ENCODE measurements at regions not wholly inside any gene's neighbourhood (a gene's known extent, or its start where the extent isn't known, plus 50 kb on each side); places are given as distances from the start of the nearest gene placed in this dataset.
"Not testable (repeated sequence)": the region's sequence is repeated elsewhere in the genome, so short reads cannot be mapped to it uniquely, and the experiment has no call there.

DNA sequence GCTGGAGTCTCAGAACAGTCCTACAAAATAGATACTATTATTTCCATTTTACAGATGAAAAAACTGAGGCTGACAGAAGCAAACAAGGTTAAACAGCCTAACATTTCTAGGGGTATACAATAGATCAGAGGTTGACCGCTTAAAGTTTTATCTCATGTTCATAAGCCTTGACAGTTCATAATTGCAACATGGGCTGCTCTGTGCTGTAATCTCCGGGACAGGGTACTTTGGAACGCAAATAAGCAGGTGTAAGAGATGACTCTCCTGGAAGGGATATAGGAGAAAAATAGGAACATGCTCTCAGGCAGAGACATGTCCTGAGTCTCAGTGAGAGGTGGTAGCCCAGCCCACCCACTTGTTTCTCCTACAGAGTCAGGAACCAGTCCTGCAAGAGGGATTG lies 72.8 kb upstream of the RBM19 start:
- 84% methylated on average over 3 of the region's 3 CpGs for WGBS
- no peak overlapping the region for H3K27ac ChIP-seq
- no peaks in the 10 kb centered on the region for H3K36me3 ChIP-seq
- no peak for TF ChIP-seq POLR2A (IDR thresholded peaks at IDR 0.05)
- TF ChIP-seq POLR2AphosphoS5 (IDR thresholded peaks at IDR 0.05): no peak
- TF ChIP-seq, protein P1, sequence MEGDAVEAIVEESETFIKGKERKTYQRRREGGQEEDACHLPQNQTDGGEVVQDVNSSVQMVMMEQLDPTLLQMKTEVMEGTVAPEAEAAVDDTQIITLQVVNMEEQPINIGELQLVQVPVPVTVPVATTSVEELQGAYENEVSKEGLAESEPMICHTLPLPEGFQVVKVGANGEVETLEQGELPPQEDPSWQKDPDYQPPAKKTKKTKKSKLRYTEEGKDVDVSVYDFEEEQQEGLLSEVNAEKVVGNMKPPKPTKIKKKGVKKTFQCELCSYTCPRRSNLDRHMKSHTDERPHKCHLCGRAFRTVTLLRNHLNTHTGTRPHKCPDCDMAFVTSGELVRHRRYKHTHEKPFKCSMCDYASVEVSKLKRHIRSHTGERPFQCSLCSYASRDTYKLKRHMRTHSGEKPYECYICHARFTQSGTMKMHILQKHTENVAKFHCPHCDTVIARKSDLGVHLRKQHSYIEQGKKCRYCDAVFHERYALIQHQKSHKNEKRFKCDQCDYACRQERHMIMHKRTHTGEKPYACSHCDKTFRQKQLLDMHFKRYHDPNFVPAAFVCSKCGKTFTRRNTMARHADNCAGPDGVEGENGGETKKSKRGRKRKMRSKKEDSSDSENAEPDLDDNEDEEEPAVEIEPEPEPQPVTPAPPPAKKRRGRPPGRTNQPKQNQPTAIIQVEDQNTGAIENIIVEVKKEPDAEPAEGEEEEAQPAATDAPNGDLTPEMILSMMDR (IDR thresholded peaks at IDR 0.05): no peak
- TF ChIP-seq EP300 (IDR thresholded peaks at IDR 0.05): no peak
- no peaks in the 10 kb centered on the region for H3K9me3 ChIP-seq
- peaks cover 38% of the 10 kb centered on the region for H3K27me3 ChIP-seq
- no peak for DNase-seq (ENCODE audit: low spot score in 2 of 2)
- H3K4me1 ChIP-seq: no peaks in the 10 kb centered on the region
- H3K4me3 ChIP-seq: no peak overlapping the region

DNA sequence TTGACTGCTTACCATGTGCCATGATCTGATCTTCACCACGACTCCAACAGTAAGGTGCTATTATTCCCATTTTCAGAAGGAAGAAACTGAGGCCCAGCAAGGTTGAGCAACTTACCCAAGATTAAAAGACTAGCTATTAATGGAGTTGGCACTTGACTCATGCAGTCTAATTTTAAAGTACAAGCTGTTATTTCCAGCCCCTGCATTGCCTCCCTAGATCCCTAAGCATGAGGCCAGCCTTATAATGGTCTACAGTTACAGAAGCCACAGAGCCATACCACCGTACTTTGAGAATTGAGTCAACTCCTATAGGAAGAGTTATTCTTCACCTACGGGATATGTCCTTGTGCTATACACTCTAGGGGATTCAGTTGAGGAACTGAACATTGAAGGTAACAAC lies 66.7 kb upstream of the RBM19 start:
- no peak for DNase-seq (ENCODE audit: low spot score in 2 of 2)
- Histone ChIP-seq H3K27ac (no peak overlapping the region), H3K4me1 (no peaks in the 10 kb centered on the region), H3K9me3 (no peaks in the 10 kb centered on the region), H3K36me3 (no peaks in the 10 kb centered on the region), H3K27me3 (peaks cover 29% of the 10 kb centered on the region), H3K4me3 (no peak overlapping the region)
- TF ChIP-seq, protein P1 (IDR thresholded peaks at IDR 0.05): no peak
- TF ChIP-seq POLR2AphosphoS5 (IDR thresholded peaks at IDR 0.05) (no peak), EP300 (IDR thresholded peaks at IDR 0.05) (no peak), POLR2A (IDR thresholded peaks at IDR 0.05) (no peak)
- WGBS: 91% methylated on average over 3 of the region's 3 CpGs

DNA sequence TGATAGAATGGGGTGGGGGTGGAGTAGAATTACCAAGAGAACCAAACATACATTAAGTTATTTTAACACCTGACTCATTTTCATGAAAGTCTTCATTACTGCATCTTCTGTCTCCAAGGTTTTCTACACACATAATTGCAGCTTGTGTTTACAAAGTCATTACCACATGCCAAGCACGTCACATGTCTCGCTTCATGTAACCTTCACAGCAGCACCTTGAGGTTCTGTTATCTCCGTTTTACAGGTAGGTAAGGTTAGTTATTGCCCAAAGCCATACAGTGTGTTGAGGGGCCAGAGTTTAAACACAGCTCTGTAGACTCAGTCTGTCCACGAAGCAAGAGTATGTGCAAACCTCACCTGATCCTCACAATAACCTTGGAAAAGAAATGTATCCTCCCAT lies 64.3 kb upstream of the RBM19 start:
- WGBS: 82% methylated on average over 4 of the region's 4 CpGs
- Histone ChIP-seq H3K36me3 (no peaks in the 10 kb centered on the region), H3K4me3 (no peak overlapping the region), H3K4me1 (no peaks in the 10 kb centered on the region), H3K27me3 (peaks cover 14% of the 10 kb centered on the region), H3K9me3 (no peaks in the 10 kb centered on the region), H3K27ac (no peak overlapping the region)
- TF ChIP-seq POLR2AphosphoS5 (IDR thresholded peaks at IDR 0.05) (no peak), POLR2A (IDR thresholded peaks at IDR 0.05) (no peak), EP300 (IDR thresholded peaks at IDR 0.05) (no peak)
- TF ChIP-seq, protein P1 (IDR thresholded peaks at IDR 0.05): no peak
- no peak for DNase-seq (ENCODE audit: low spot score in 2 of 2)

DNA sequence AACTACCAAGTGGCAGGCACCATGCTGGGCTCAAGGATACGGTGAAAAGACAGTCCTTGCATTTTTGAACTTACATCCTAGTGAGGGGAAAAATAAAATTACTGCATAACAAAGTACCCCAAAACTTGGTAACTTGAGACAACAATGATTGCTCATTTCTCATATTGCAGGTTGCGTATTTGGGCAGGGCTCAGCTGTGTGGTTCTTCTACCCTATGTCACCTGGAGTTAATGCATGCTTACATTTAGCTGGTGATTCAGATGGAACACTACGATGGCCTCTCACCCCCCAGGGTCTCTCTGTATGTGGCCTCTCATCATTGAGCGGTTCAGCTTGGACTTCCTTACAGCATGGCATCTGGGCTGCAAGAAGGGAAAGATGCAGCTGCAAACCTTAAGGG lies 60.7 kb upstream of the RBM19 start:
- no peak overlapping the region for H3K27ac ChIP-seq
- H3K27me3 ChIP-seq: peaks cover 10% of the 10 kb centered on the region
- H3K4me3 ChIP-seq: no peak overlapping the region
- TF ChIP-seq EP300 (IDR thresholded peaks at IDR 0.05): no peak
- no peak for TF ChIP-seq POLR2A (IDR thresholded peaks at IDR 0.05)
- no peak for DNase-seq (ENCODE audit: low spot score in 2 of 2)
- 91% methylated on average over 4 of the region's 4 CpGs for WGBS
- no peaks in the 10 kb centered on the region for H3K36me3 ChIP-seq
- H3K9me3 ChIP-seq: no peaks in the 10 kb centered on the region
- no peaks in the 10 kb centered on the region for H3K4me1 ChIP-seq

DNA sequence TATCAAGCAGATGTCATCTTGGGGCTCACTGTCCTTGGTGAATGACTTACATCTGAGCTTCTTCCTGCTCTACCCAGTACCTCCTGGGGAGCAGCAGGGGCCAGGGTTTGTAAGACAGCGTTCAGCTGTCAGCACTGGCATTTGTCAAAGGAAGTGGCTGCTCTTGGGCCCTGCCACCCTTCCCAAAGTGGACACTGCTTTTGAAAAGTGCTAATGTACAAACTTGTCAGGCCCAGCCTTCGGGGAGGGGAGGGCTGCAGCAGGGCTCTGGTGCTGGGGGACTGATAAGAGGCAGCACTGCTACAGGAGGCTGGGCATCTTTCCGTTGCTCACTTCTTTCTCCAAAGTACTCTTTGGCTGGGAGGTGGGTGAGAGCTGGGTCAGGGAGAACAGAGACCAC lies 59.8 kb upstream of the RBM19 start:
- no peak for DNase-seq (ENCODE audit: low spot score in 2 of 2)
- Histone ChIP-seq H3K4me1 (no peaks in the 10 kb centered on the region), H3K9me3 (no peaks in the 10 kb centered on the region), H3K27ac (no peak overlapping the region), H3K36me3 (no peaks in the 10 kb centered on the region), H3K4me3 (no peak overlapping the region), H3K27me3 (peaks cover 16% of the 10 kb centered on the region)
- no peak for TF ChIP-seq EP300 (IDR thresholded peaks at IDR 0.05)
- TF ChIP-seq, protein P1 (IDR thresholded peaks at IDR 0.05): no peak
- TF ChIP-seq POLR2A (IDR thresholded peaks at IDR 0.05): no peak
- no peak for TF ChIP-seq POLR2AphosphoS5 (IDR thresholded peaks at IDR 0.05)
- WGBS: 42% methylated on average over 3 of the region's 3 CpGs

DNA sequence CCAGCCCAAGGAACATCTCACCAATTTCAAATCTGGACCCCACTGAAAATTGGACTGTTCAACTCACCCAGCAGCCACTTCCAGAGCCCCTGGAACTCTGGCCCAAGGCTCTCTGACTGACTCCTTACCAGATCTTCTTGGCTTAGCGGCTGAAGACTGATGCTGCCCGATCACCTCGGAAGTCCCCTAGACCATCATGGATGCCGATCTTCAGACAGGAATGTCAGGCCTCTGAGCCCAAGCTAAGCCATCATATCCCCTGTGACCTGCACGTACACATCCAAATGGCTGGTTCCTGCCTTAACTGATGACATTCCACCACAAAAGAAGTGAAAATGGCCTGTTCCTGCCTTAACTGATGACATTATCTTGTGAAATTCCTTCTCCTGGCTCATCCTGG lies 56.0 kb upstream of the RBM19 start:
- DNase-seq (ENCODE audit: low spot score in 2 of 2); H3K4me3 ChIP-seq; H3K9me3 ChIP-seq; H3K27me3 ChIP-seq; H3K36me3 ChIP-seq; H3K27ac ChIP-seq; H3K4me1 ChIP-seq: not testable (repeated sequence)
- WGBS: no CpG with 5 or more reads among the region's 5 CpGs
